Testis (tissue), 2 donors: ENCODE measurements at regions not wholly inside any gene's neighbourhood (a gene's known extent, or its start where the extent isn't known, plus 50 kb on each side); places are given as distances from the start of the nearest gene placed in this dataset.

ENCODE experiments used
- DNase-seq: peaks from one replicate; pipeline ENCODE4 v3.0.0-alpha.2; 2019
- H3K27ac ChIP-seq, 2 donors: fragments of 200-600 bp; sonication (generic); one replicate each; pipeline ENCODE4 v1.5.1; 2019
- H3K27me3 ChIP-seq: fragments of 200-600 bp; sonication (generic); one replicate; pipeline ENCODE4 v1.5.1; 2019
- H3K36me3 ChIP-seq: fragments of 200-600 bp; sonication (generic); one replicate; pipeline ENCODE4 v1.5.1; 2017; ENCODE audit warnings: low read depth; ENCODE audit errors: missing control alignments
- H3K4me1 ChIP-seq: fragments of 200-600 bp; sonication (generic); one replicate; pipeline ENCODE4 v1.5.1; 2019
- H3K4me3 ChIP-seq, 2 donors: fragments of 200-600 bp; sonication (generic); one replicate each; pipeline ENCODE4 v1.5.1; 2017 to 2019
- H3K9me3 ChIP-seq: fragments of 200-600 bp; sonication (generic); one replicate; pipeline ENCODE4 v1.5.1; 2017
- CTCF ChIP-seq, 3 experiments: fragments of 450-650 bp in 2 of 3; fragments of 200-600 bp in 1 of 3; sonication (generic) in 1 of 3; IDR thresholded peaks; one replicate each; pipeline ENCODE4 v1.5.1; 2016 to 2019; ENCODE audit warnings: antibody characterized with exemption in 3 of 3, mild to moderate bottlenecking in 2 of 3, moderate library complexity in 1 of 3
- POLR2A ChIP-seq: fragments of 450-650 bp; IDR thresholded peaks from one replicate; pipeline ENCODE4 v1.6.1; 2017; ENCODE audit warnings: antibody characterized with exemption, mild to moderate bottlenecking, moderate library complexity
- WGBS, 2 donors: methylation state at CpG; one replicate each; pipeline ENCODE4 v1.1.5; 2018; 5-methylcytosine and 5-hydroxymethylcytosine counted together
- intact Hi-C: fragments of 100-400 bp; cut with DNase I; formaldehyde crosslinking; loops from one replicate; pipeline ENCODE4 v1.15.1; 2023; ENCODE audit warnings: low total_unique reads

GRCh38 chr3:175898194-175898593, 1039.1 kb downstream of the NAALADL2 start:
- TF ChIP-seq POLR2A (no peak), CTCF (IDR thresholded peaks at IDR 0.05) (no peak)
- Histone ChIP-seq H3K4me1 (no peaks in the 10 kb centered on the region), H3K4me3 (no peak overlapping the region), H3K27ac (no peak overlapping the region), H3K27me3 (no peaks in the 10 kb centered on the region), H3K9me3 (no peaks in the 10 kb centered on the region), H3K36me3 (no peaks in the 10 kb centered on the region)
- intact Hi-C loops = no loop called here
- DNase-seq = no peak
- WGBS, 2 donors = 93% methylated on average over 2 of the region's 2 CpGs

- intact Hi-C loops = no loop called here
- no peak for TF ChIP-seq POLR2A
- 87 to 91% methylated on average over 2 of the region's 2 CpGs for WGBS, 2 donors
Measured at GRCh38 chr3:175896655-175897054, 1037.5 kb downstream of the NAALADL2 start.

GRCh38 chr3:175895731-175896130, 1036.6 kb downstream of the NAALADL2 start:
- Histone ChIP-seq H3K27me3 (no peaks in the 10 kb centered on the region), H3K9me3 (no peaks in the 10 kb centered on the region), H3K36me3 (no peaks in the 10 kb centered on the region), H3K27ac (no peak overlapping the region), H3K4me1 (no peaks in the 10 kb centered on the region), H3K4me3 (no peak overlapping the region)
- intact Hi-C loops = no loop called here
- TF ChIP-seq POLR2A = no peak
- no peak for TF ChIP-seq CTCF (IDR thresholded peaks at IDR 0.05)
- DNase-seq = no peak
- WGBS, 2 donors = 83 to 88% methylated on average over 1 of the region's 1 CpG

More at GRCh38 chr3:175896655-175897054, 1037.5 kb downstream of the NAALADL2 start:
- no peaks in the 10 kb centered on the region for H3K36me3 ChIP-seq
- H3K9me3 ChIP-seq = no peaks in the 10 kb centered on the region
- no peaks in the 10 kb centered on the region for H3K4me1 ChIP-seq
- H3K27ac ChIP-seq = no peak overlapping the region
- no peak overlapping the region for H3K4me3 ChIP-seq
- H3K27me3 ChIP-seq = no peaks in the 10 kb centered on the region
- no peak for DNase-seq

GRCh38 chr3:175893566-175893965, 1034.4 kb downstream of the NAALADL2 start:
- Histone ChIP-seq H3K36me3 (no peaks in the 10 kb centered on the region), H3K4me1 (no peaks in the 10 kb centered on the region), H3K27ac (no peak overlapping the region), H3K4me3 (no peak overlapping the region), H3K9me3 (no peaks in the 10 kb centered on the region), H3K27me3 (no peaks in the 10 kb centered on the region)
- no peak for DNase-seq
- TF ChIP-seq CTCF (IDR thresholded peaks at IDR 0.05) = no peak
- TF ChIP-seq POLR2A = no peak
- 74 to 79% methylated on average over 5 of the region's 5 CpGs for WGBS, 2 donors
- intact Hi-C loops = no loop called here

- Histone ChIP-seq H3K4me1 (no peaks in the 10 kb centered on the region), H3K4me3 (no peak overlapping the region), H3K27ac (no peak overlapping the region), H3K36me3 (no peaks in the 10 kb centered on the region), H3K9me3 (no peaks in the 10 kb centered on the region), H3K27me3 (no peaks in the 10 kb centered on the region)
- DNase-seq = no peak
- intact Hi-C loops = no loop called here
- WGBS, 2 donors = 71% methylated on average over 4 of the region's 4 CpGs
- TF ChIP-seq CTCF (IDR thresholded peaks at IDR 0.05) (no peak), POLR2A (no peak)
Measured at GRCh38 chr3:175890066-175890465, 1030.9 kb downstream of the NAALADL2 start.
